ENCODE measurements at regions not wholly inside any gene's neighbourhood (a gene's known extent, or its start where the extent isn't known, plus 50 kb on each side); places are given as distances from the start of the nearest gene placed in this dataset.

DNA sequence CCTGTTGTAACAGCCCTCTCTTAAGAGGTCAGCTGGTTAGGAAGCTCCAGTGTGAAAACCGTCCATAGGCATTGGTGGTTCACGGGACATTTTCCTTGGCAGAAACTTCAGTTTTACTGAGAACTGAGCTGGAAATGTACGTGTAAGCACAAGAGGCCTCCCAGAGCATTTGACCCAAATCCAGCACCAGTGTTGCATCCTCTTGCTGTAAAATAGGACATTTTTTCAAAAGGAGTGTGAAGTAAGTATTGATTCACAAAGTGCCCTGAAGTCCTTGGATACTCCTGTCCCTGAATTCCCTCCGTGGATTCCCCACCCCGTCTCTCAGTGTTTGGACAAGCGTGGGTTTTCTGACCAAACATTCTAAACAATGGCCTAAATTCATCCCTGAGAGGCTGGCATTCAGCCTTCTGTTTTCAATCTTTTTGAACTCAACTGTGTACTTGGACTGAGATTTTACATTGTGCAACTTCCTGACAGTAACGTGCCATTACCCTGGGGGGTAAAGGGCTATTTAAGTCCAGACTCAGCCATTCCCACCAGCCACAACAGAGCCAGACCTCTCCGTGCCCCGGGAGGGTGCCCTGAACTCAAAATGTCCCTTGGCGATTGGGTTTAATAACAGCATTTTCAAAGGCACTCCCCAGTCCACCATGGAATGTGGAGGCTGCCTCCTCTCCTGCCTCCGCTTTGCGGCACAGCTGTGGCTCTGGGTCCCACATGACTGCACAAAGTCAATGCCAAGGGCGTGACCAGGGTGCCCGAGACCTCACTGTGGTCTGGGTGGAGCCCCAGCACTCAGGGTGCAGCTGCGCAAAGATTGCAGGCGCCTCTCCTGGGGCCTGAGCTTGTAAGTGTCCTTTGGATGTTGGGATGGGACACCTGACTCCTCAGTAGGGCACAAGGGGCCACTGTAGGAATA, 92.7 kb upstream of the AFDN start:
- no peak for DNase-seq
- Mint-ChIP-seq H3K36me3 (ENCODE audit: low read depth) (no peaks in the 10 kb centered on the region), H3K27ac (no peak overlapping the region), H3K4me1 (ENCODE audit: low read depth) (no peaks in the 10 kb centered on the region), H3K27me3 (peaks cover 11% of the 10 kb centered on the region), H3K4me3 (no peak overlapping the region), H3K9me3 (peaks cover 2% of the 10 kb centered on the region)

DNA sequence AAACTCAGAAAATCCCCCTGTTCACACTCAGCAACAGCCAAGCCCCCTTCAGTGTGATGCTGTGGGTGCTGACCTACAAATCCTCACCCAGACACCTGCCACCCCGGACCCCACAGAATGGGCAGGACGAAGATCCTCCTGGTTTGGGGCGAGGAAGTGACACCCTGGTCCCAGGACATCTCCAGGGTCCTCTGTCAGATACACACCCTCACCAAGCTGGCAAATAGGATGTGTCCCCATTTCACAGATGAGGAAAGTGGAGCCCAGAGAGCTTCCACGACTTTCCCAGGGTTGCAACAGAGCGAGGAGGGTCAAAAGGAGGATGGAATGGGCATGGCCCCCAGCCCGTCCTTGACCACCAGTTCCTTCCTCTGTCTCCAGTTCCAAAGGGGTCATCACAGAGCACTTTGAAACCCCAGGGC, 92.0 kb upstream of the AFDN start:
- no peak for DNase-seq
- no peak overlapping the region for H3K4me3 Mint-ChIP-seq
- H3K27ac Mint-ChIP-seq, result no peak overlapping the region
- H3K36me3 Mint-ChIP-seq (ENCODE audit: low read depth), result no peaks in the 10 kb centered on the region
- H3K27me3 Mint-ChIP-seq, result peaks cover 11% of the 10 kb centered on the region
- no peaks in the 10 kb centered on the region for H3K4me1 Mint-ChIP-seq (ENCODE audit: low read depth)
- peaks cover 2% of the 10 kb centered on the region for H3K9me3 Mint-ChIP-seq

DNA sequence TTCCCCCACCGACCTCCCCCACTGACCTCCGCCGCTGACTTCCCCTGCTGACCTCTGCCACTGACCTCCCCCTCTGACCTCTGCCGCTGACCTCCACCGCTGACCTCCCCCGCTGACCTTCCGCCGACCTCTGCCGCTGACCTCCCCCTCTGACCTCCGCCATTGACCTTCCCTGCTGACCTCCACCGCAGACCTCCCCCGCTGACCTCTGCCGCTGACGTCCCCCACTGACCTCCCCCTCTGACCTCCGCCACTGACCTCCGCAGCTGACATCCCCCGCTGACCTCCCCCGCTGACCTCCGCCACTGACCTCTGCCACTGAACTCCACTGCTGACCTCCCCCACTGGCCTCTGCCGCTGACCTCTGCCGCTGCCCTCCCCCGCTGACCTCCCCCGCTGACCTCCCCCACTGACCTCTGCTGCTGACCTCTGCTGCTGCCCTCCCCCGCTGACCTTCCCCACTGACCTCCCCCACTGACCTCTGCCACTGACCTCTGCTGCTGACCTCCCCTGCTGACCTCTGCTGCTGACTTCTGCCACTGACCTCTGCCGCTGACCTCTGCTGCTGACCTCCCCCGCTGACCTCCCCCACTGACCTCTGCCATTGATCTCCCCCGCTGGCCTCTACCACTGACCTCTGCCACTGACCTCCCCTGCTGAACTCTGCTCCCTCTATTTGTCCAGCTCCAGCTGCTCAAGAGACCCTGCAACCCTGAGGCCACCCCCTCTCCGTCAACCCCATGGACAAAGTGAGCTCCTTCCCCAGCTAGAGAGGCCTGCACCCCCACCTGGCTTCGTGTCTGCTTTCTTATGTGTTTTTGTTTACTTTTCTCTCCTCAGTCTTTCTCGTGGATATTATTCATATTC, 91.4 kb upstream of the AFDN start:
- H3K27ac Mint-ChIP-seq, result no peak overlapping the region
- no peaks in the 10 kb centered on the region for H3K4me1 Mint-ChIP-seq (ENCODE audit: low read depth)
- peaks cover 11% of the 10 kb centered on the region for H3K27me3 Mint-ChIP-seq
- no peak overlapping the region for H3K4me3 Mint-ChIP-seq
- H3K9me3 Mint-ChIP-seq, result peaks cover 2% of the 10 kb centered on the region
- H3K36me3 Mint-ChIP-seq (ENCODE audit: low read depth), result no peaks in the 10 kb centered on the region
- DNase-seq, result no peak

DNA sequence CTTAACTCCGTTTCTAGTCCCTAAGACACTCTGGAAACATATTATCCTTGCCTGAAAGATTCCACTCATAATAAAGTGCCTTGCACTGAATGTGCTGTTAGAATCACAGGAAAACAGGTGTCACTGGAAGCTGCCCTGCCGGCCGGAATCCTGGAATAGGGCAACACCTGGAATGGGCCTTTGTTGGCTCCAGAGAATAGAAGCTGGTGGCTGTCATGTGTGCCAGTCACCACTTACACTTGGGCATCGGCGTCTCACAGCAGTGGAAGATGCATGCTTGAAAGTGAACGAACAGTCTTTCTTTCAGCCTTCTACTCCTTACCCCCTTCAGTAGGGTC, 90.8 kb upstream of the AFDN start:
- H3K9me3 Mint-ChIP-seq, result peaks cover 2% of the 10 kb centered on the region
- no peaks in the 10 kb centered on the region for H3K36me3 Mint-ChIP-seq (ENCODE audit: low read depth)
- no peaks in the 10 kb centered on the region for H3K4me1 Mint-ChIP-seq (ENCODE audit: low read depth)
- DNase-seq, result no peak
- H3K4me3 Mint-ChIP-seq, result no peak overlapping the region
- no peak overlapping the region for H3K27ac Mint-ChIP-seq
- H3K27me3 Mint-ChIP-seq, result peaks cover 11% of the 10 kb centered on the region

DNA sequence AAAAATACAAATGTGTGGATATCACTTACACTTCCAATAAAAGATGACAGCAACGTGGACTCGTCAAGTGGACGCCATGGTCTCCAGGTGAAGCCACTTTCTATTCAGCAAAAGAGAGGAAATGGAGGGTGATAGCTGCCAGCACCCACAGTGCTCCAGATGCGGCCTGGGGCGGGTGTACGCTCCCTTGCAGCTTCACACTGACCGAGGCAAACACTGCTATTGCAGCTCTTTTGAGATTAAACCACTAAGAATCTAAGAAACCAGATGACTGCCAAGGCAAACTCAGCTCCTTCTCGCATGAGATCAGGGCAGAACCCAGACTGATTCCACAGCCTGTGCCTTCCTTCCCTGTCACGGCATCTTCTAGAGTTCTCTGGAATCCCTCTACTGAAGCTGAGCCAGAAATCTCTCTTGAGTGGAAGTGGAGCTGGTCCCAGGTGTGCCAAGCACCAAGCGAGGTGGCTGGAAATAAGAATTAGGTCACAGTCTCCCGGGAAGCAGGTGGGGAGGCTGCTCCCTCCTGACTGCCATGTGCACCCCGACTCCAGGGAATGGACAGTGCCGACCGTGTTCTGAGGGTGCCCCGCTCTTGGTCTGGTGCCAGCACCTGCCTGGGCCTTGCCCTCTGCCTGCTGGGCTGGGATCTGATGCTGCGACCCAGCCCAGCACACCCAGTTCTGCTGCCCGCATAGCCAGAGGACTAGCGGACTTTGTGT, 90.1 kb upstream of the AFDN start:
- no peak overlapping the region for H3K27ac Mint-ChIP-seq
- peaks cover 11% of the 10 kb centered on the region for H3K27me3 Mint-ChIP-seq
- DNase-seq, result no peak
- no peaks in the 10 kb centered on the region for H3K4me1 Mint-ChIP-seq (ENCODE audit: low read depth)
- H3K4me3 Mint-ChIP-seq, result no peak overlapping the region
- H3K36me3 Mint-ChIP-seq (ENCODE audit: low read depth), result no peaks in the 10 kb centered on the region
- peaks cover 2% of the 10 kb centered on the region for H3K9me3 Mint-ChIP-seq

DNA sequence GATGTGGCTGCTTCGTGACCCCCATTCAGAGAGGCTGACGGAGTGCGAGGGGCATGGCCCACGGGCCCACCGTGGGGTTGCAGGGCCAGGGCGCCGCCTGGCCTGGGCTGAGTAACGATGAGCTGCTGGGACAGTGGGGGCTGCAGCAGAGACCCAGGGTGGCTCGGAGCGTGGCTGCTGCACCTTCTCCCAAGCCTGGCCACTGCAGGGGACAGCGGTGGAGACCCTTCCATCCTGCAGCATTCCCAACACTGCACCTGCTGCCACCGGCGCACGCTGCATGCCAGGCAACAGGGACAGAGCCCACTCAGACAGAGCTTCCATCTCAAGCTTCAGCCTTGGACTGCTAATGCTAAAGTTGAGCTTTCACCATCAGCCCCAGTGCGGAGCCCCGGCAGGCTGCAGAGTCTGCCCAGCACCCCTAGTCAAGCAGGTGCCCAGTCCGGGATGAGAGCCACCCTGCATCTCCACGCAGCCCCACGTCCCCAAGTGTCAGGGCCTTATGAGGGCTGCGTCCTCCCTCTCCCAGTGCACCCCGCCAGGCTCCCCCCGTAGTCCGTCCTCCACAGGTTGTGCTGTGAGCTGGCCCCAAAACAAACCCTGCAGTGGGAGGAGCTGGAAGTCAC, 89.4 kb upstream of the AFDN start:
- no peak for DNase-seq
- H3K4me1 Mint-ChIP-seq (ENCODE audit: low read depth), result no peaks in the 10 kb centered on the region
- H3K4me3 Mint-ChIP-seq, result no peak overlapping the region
- peaks cover 11% of the 10 kb centered on the region for H3K27me3 Mint-ChIP-seq
- no peak overlapping the region for H3K27ac Mint-ChIP-seq
- no peaks in the 10 kb centered on the region for H3K36me3 Mint-ChIP-seq (ENCODE audit: low read depth)
- H3K9me3 Mint-ChIP-seq, result peaks cover 2% of the 10 kb centered on the region

DNA sequence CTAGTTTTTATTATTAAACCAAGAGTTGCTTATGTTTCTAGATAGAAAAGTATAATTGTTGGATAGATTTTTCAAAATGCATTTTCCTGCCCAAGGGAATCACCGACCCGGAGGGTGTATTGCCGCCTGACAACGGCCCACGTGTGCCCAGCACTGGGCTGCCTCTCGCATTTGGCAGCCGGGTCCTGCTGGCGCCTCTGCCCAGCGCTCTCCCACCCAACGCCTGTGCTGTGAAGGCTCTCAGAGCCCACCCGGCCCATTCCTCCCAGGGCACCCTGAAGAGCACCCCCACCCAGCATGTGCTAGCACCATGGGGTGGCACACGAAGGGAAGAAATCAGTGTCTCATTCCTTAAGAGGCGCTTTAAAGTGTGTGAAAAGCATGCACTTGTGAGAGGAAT, 88.3 kb upstream of the AFDN start:
- no peak overlapping the region for H3K27ac Mint-ChIP-seq
- peaks cover 17% of the 10 kb centered on the region for H3K27me3 Mint-ChIP-seq
- no peaks in the 10 kb centered on the region for H3K36me3 Mint-ChIP-seq (ENCODE audit: low read depth)
- no peaks in the 10 kb centered on the region for H3K4me1 Mint-ChIP-seq (ENCODE audit: low read depth)
- DNase-seq, result no peak
- H3K9me3 Mint-ChIP-seq, result peaks cover 2% of the 10 kb centered on the region
- H3K4me3 Mint-ChIP-seq, result no peak overlapping the region

DNA sequence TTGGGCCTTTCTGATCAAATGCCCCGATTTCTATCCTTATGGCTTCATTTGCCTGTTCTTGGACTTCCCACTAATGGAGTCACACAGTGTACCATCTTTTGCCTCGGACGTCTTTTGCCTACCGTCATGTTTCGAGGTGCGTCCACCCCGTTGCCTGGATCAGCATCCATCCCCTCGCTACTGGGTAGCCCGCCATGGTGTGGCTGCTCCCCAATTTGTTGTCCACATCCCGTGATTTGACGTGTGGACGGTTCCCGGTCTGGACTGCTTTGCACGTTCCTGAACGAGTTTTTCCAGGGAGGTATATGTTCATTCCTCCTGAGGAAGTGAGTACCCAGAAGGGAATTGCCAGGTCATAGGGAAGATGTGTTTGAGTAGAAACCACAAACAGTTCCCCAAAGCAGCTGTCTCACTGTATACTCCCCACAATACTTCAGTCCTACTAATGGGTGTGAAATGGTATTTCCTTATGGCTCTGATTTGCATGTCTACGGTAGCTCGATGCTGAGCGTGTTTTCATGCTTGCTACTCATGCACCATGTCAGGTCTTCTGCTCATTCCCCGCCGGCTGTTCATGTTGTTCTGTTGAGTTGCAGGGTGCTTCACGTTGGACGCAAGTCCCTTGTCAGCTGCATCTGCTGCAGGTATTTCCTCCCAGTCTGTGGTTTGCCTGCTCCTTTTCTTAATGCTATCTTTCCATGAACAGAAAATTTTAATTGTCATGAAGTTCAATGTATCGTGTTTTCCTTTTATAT, 86.8 kb upstream of the AFDN start:
- Mint-ChIP-seq H3K4me3 (no peak overlapping the region), H3K27me3 (peaks cover 23% of the 10 kb centered on the region), H3K27ac (no peak overlapping the region), H3K36me3 (ENCODE audit: low read depth) (no peaks in the 10 kb centered on the region), H3K9me3 (no peaks in the 10 kb centered on the region), H3K4me1 (ENCODE audit: low read depth) (no peaks in the 10 kb centered on the region)
- DNase-seq, result no peak

DNA sequence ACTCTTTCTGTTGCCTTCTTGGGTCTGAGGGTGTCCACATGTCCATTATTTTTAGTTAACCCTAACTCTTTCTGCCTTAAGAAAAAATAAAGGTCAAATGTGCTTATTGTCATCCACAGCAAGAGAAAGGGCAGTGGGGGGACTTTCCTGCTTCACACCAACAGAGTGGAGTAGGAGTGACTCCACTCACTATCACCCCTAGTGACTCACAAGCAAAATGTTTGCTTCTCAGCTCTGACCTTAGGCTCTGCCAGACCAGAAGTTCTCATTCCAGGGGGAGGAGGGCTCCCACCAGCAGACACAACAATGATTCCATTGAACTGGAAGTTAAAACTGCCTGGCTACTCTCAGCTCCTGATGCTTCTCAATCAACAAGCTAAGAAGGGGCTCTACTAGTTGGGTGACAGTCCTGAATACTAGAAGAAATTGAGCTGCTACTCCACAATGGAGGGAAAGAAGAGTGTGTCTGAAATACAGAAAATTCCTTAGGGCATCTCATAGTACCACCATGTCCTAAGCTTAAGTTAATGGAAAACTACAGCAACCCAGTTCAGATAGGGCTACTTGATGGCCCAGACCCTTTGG, 83.9 kb upstream of the AFDN start:
- H3K27me3 Mint-ChIP-seq, result peaks cover 18% of the 10 kb centered on the region
- no peaks in the 10 kb centered on the region for H3K4me1 Mint-ChIP-seq (ENCODE audit: low read depth)
- no peaks in the 10 kb centered on the region for H3K36me3 Mint-ChIP-seq (ENCODE audit: low read depth)
- no peaks in the 10 kb centered on the region for H3K9me3 Mint-ChIP-seq
- H3K4me3 Mint-ChIP-seq, result no peak overlapping the region
- no peak overlapping the region for H3K27ac Mint-ChIP-seq
- no peak for DNase-seq

DNA sequence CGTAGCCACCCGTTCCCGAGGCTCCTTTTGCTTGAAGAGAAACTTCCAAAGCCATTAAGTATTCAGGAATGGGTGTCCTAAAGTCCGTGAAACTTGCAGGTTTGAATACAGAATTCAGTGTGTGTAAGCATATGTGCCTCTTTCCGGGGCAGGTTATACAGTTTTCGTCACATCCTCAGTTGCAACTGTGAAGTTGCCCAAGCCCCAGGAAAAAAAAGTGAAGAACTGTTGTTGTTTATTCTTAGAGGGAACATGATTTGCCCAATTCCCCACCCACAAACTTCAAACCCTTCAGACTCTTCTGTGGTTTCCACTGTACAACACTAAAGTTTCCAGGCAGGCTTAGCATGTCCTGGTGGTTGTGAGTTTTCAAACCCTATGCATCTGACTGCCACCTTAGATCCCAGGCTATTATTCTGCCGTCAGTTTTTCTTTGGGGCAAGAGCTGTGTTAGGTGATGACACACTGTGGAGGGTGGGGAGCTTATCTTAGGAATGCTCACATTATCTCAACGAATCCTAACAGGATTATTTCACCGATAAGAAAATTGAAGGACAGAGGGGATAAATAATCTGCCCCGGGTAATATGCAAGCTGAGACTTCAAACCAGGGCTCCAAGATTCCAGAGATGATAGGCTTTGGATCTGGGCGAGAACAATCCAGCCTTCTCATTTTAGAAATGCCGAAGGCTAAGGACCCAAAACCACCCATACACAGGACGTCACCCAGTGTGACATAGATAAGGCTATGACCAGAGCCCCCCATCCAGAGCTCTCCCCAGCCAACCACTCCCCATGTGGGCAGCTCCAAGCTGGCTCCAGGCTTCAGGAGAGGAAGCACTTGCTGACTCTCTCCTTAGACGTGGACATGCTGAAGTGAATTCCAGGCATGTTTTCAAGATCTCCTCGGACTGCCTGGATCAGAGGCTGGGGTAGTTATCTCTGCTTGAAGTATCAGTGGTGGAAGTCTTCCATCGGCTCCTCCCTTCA, 81.7 kb upstream of the AFDN start:
- H3K4me1 Mint-ChIP-seq (ENCODE audit: low read depth), result no peaks in the 10 kb centered on the region
- H3K9me3 Mint-ChIP-seq, result no peaks in the 10 kb centered on the region
- H3K4me3 Mint-ChIP-seq, result no peak overlapping the region
- no peak for DNase-seq
- peaks cover 22% of the 10 kb centered on the region for H3K27me3 Mint-ChIP-seq
- H3K27ac Mint-ChIP-seq, result no peak overlapping the region
- H3K36me3 Mint-ChIP-seq (ENCODE audit: low read depth), result no peaks in the 10 kb centered on the region

DNA sequence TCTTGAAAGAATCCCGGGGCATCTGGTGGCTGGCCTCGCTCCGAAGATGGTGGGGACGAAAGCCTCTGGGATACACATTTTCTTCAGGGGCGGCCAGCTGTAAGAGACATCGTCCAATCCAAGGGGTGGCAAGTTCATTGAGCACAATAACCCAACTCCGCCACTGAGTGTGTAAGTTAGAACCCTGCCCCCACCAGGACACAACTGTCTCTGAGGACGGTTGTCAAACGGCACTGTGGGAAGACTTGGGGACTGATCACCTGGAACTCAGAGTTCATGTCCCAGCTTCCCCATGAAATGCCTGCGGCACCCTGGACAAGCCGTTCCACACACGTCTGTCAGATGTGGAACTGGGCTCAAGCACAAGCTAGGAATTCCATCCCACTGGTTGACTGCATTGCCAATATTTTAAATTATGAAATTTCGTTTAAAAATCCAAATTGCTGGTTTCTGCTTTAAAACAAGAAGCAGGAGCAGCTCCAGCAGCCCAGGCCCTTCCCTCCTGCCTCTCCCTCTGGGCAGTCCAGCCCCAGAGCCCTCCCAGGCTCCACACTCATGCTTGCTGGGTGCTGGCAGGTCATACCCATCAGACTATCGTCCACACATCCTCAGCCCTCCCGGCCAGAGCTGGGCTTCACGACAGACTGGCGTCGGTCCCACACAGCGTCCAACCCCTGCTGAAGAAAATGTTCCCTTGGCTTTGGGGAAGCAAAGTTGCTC, 80.9 kb upstream of the AFDN start:
- no peak overlapping the region for H3K4me3 Mint-ChIP-seq
- peaks cover 22% of the 10 kb centered on the region for H3K27me3 Mint-ChIP-seq
- no peaks in the 10 kb centered on the region for H3K9me3 Mint-ChIP-seq
- H3K36me3 Mint-ChIP-seq (ENCODE audit: low read depth), result no peaks in the 10 kb centered on the region
- no peak overlapping the region for H3K27ac Mint-ChIP-seq
- no peak for DNase-seq
- no peaks in the 10 kb centered on the region for H3K4me1 Mint-ChIP-seq (ENCODE audit: low read depth)

DNA sequence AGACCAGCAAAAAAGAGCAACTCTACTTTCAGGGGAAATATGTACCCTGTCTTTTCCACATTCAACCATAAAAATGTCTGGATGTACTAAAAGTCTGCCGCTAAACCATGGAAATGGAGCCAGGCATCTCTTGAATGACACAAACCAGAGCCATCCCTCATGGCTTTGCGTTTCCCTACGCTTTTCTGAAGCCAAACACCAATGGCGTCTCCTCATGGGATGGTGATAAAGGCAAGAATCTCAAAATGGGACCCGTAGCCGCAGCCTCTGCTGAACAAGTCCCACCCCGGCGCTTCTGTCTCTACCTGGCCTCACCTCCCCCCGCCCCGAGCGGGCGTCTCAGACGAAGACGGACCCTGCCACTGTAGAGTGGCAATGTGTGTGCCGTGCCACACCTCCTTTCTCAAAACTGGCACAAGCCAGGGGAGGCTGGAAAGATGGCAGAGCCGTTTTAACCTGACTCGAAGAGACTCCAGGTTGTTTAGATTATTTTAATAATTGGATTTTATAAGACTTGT, 80.3 kb upstream of the AFDN start:
- Mint-ChIP-seq H3K4me1 (ENCODE audit: low read depth) (no peaks in the 10 kb centered on the region), H3K27me3 (peaks cover 23% of the 10 kb centered on the region), H3K27ac (no peak overlapping the region), H3K4me3 (no peak overlapping the region), H3K36me3 (ENCODE audit: low read depth) (no peaks in the 10 kb centered on the region), H3K9me3 (no peaks in the 10 kb centered on the region)
- DNase-seq, result no peak
